Neural progenitor cell (in vitro differentiated cells): ENCODE measurements at regions not wholly inside any gene's neighbourhood (a gene's known extent, or its start where the extent isn't known, plus 50 kb on each side); places are given as distances from the start of the nearest gene placed in this dataset.

Experiments
- CTCF ChIP-seq: fragments of 200-600 bp; sonication (generic); IDR thresholded peaks from 2 replicates; pipeline ENCODE4 v1.5.1; 2017; ENCODE audit warnings: antibody characterized with exemption, mild to moderate bottlenecking
- EZH2 ChIP-seq: fragments of 200-600 bp; sonication (generic); IDR thresholded peaks from 2 replicates; pipeline ENCODE4 v1.6.1; 2017; ENCODE audit warnings: antibody characterized with exemption, mild to moderate bottlenecking, moderate library complexity

- no peak for TF ChIP-seq EZH2
- TF ChIP-seq CTCF = no peak
Observed at GRCh38 chr3:110093812-110094401, 756.6 kb upstream of the DPPA4 start.
